ENCODE measurements at regions not wholly inside any gene's neighbourhood (a gene's known extent, or its start where the extent isn't known, plus 50 kb on each side); places are given as distances from the start of the nearest gene placed in this dataset.
"Not testable (repeated sequence)": the region's sequence is repeated elsewhere in the genome, so short reads cannot be mapped to it uniquely, and the experiment has no call there.

- TF ChIP-seq, protein P1, sequence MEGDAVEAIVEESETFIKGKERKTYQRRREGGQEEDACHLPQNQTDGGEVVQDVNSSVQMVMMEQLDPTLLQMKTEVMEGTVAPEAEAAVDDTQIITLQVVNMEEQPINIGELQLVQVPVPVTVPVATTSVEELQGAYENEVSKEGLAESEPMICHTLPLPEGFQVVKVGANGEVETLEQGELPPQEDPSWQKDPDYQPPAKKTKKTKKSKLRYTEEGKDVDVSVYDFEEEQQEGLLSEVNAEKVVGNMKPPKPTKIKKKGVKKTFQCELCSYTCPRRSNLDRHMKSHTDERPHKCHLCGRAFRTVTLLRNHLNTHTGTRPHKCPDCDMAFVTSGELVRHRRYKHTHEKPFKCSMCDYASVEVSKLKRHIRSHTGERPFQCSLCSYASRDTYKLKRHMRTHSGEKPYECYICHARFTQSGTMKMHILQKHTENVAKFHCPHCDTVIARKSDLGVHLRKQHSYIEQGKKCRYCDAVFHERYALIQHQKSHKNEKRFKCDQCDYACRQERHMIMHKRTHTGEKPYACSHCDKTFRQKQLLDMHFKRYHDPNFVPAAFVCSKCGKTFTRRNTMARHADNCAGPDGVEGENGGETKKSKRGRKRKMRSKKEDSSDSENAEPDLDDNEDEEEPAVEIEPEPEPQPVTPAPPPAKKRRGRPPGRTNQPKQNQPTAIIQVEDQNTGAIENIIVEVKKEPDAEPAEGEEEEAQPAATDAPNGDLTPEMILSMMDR (IDR thresholded peaks at IDR 0.05) = not testable (repeated sequence)
- TF ChIP-seq POLR2A (IDR thresholded peaks at IDR 0.05) = not testable (repeated sequence)
These were observed 738.0 kb upstream of the CDH6 start for GRCh38 chr5:30455484-30455883.

Measured in testis (tissue), 2 donors.